Stimulated activated effector memory CD8-positive, alpha-beta T cell treated with anti-CD3 and anti-CD28 coated beads, Interleukin-12 subunit alpha, Interleukin-12 subunit beta, amount 100 ng/mL, for 72 hours (primary cell): ENCODE measurements at regions not wholly inside any gene's neighbourhood (a gene's known extent, or its start where the extent isn't known, plus 50 kb on each side); places are given as distances from the start of the nearest gene placed in this dataset.
"Not testable (repeated sequence)": the region's sequence is repeated elsewhere in the genome, so short reads cannot be mapped to it uniquely, and the experiment has no call there.

ENCODE experiments used
- ATAC-seq: fragments of 150-1000 bp; cut with Tn5 transposase; 2 replicates; pipeline ENCODE4 v1.10.0; 2021
- DNase-seq, 2 donors: peaks; one replicate each; pipeline ENCODE4 v3.0.0; 2021 to 2022; ENCODE audit warnings: low spot score in 2 of 2
- H3K27ac Mint-ChIP-seq: one replicate; pipeline ENCODE4 v1.8.0; 2022; ENCODE audit warnings: mild to moderate bottlenecking, mixed read lengths
- H3K36me3 Mint-ChIP-seq: one replicate; pipeline ENCODE4 v1.8.0; 2022; ENCODE audit warnings: mild to moderate bottlenecking, mixed read lengths
- H3K4me1 Mint-ChIP-seq: one replicate; pipeline ENCODE4 v1.8.0; 2022; ENCODE audit warnings: mixed read lengths
- H3K4me3 Mint-ChIP-seq: one replicate; pipeline ENCODE4 v1.8.0; 2022; ENCODE audit warnings: mild to moderate bottlenecking, mixed read lengths
- H3K9me3 Mint-ChIP-seq: one replicate; pipeline ENCODE4 v1.8.0; 2022; ENCODE audit warnings: mixed read lengths

- DNase-seq (no peak), ATAC-seq (no peak)
- Mint-ChIP-seq H3K4me1 (no peaks in the 10 kb centered on the region), H3K27ac (no peak overlapping the region), H3K4me3 (no peak overlapping the region), H3K36me3 (no peaks in the 10 kb centered on the region), H3K9me3 (no peaks in the 10 kb centered on the region)
These were observed 600.4 kb downstream of the RFPL4B start for GRCh38 chr6:112947507-112947906.

DNA sequence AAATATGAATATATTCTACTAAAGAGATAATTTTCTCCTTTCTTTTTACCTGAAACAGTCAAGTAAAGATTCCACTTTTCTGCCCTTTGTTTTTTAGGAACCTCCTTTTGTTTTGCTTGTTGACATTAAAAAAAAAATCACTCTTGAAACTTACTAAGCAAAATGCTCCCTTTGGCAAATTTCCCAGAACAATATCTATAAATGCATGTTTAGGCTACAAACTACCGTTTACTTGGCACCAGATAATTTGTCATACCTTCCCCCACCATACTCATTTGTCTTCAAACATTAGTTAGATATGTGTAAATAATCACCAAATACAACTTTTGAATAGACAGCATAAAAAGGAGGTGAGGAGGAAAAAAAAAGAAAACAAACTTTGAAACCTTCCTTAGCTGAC, 604.7 kb downstream of the RFPL4B start:
- no peaks in the 10 kb centered on the region for H3K4me1 Mint-ChIP-seq
- H3K9me3 Mint-ChIP-seq = peaks cover 5% of the 10 kb centered on the region
- H3K27ac Mint-ChIP-seq = no peak overlapping the region
- no peaks in the 10 kb centered on the region for H3K36me3 Mint-ChIP-seq
- DNase-seq = no peak
- ATAC-seq = no peak
- H3K4me3 Mint-ChIP-seq = no peak overlapping the region

GRCh38 chr6:112955743-112956142, 608.6 kb downstream of the RFPL4B start:
- H3K4me3 Mint-ChIP-seq, H3K4me1 Mint-ChIP-seq, H3K27ac Mint-ChIP-seq, ATAC-seq, H3K36me3 Mint-ChIP-seq, DNase-seq: not testable (repeated sequence)
- H3K9me3 Mint-ChIP-seq = peaks cover 10% of the 10 kb centered on the region

DNA sequence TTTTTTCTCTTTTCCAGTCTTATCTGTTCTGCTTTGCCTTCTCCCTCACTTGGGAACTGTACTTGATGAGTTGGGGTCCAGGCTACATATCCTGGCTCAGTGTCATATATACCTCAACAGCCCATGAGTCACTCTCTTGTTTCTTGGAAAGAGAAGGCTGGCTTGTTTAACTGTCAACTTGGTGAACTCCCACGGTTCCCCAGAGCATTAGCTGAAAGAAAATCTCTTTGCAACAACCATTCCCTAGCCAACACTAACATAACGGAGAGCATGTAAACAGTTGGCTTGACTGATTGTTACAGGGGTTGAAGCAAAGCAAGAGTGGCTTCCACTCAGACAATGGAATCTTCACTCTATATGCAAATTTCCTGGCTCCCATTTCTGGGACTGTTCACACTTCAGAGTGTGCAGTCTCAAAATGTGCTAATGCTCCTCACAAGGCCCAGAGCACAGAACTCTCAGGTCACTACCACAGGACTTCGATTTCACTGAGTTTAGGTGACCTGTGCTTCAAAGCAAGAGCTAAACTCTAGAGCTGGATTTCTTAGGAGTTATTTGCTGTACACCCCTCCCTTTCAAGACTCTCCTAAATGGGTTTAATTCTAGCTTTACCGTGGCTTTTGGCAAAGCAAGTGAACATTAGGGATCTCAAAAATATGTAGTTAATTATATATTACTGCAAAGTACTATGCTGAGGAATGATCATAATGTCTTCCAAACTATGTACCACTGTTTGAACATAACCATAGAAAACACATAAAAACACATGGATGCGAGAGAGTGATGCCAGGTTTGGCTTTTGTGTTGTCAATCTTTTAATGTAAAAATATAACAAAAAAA, 609.8 kb downstream of the RFPL4B start:
- no peak for DNase-seq
- ATAC-seq = no peak
- no peaks in the 10 kb centered on the region for H3K4me1 Mint-ChIP-seq
- H3K4me3 Mint-ChIP-seq = no peak overlapping the region
- peaks cover 11% of the 10 kb centered on the region for H3K9me3 Mint-ChIP-seq
- no peaks in the 10 kb centered on the region for H3K36me3 Mint-ChIP-seq
- H3K27ac Mint-ChIP-seq = no peak overlapping the region

DNA sequence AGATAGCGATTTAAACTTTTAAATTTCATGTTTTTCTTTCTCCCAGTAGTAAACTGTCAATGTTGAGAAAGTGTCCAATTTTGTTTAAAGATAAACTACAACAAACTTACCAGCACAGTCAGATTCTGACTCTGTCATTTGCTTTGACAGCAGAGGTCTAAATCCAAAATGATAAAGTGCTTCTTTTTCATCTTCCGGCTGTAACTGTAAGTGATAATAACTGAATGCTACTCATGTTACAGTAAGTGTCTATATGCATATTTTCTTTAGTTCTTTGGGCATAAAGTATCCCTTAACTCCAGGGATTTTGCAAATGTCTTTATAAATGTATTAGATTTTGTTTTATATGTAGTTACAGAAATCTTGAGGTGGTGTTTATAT, 610.4 kb downstream of the RFPL4B start:
- H3K9me3 Mint-ChIP-seq = peaks cover 14% of the 10 kb centered on the region
- H3K4me1 Mint-ChIP-seq = no peaks in the 10 kb centered on the region
- no peaks in the 10 kb centered on the region for H3K36me3 Mint-ChIP-seq
- ATAC-seq (no peak), DNase-seq (no peak)
- H3K4me3 Mint-ChIP-seq = no peak overlapping the region
- H3K27ac Mint-ChIP-seq = no peak overlapping the region

- H3K4me1 Mint-ChIP-seq, H3K4me3 Mint-ChIP-seq, ATAC-seq, DNase-seq, H3K36me3 Mint-ChIP-seq, H3K27ac Mint-ChIP-seq: not testable (repeated sequence)
- peaks cover 18% of the 10 kb centered on the region for H3K9me3 Mint-ChIP-seq
These were observed 613.0 kb downstream of the RFPL4B start for GRCh38 chr6:112960130-112960529.

DNA sequence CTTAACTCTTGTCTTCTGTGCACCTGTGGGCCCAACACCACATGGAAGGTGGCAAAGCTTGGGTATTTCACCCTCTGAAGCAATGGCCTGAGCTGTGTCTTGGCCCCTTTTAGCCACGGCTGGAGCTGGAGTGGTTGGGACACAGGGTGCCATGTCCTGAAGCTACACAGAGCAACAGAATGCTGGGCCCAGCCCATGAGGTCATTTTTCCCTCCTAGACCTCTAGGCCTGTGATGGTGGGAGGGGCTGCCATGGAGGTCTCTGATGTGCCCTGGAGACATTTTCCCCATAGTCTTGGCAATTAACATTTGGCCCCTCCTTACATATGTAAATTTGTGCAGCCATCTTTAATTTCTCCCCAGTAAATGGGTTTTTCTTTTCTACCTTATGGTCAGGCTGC, 620.8 kb downstream of the RFPL4B start:
- no peak for ATAC-seq
- no peak overlapping the region for H3K27ac Mint-ChIP-seq
- H3K36me3 Mint-ChIP-seq = no peaks in the 10 kb centered on the region
- H3K9me3 Mint-ChIP-seq = peaks cover 20% of the 10 kb centered on the region
- no peak overlapping the region for H3K4me3 Mint-ChIP-seq
- H3K4me1 Mint-ChIP-seq = no peaks in the 10 kb centered on the region
- no peak for DNase-seq

- ATAC-seq = no peak
- Mint-ChIP-seq H3K4me3 (no peak overlapping the region), H3K27ac (no peak overlapping the region), H3K9me3 (peaks cover 22% of the 10 kb centered on the region), H3K4me1 (no peaks in the 10 kb centered on the region), H3K36me3 (no peaks in the 10 kb centered on the region)
- DNase-seq = no peak
These were observed 624.5 kb downstream of the RFPL4B start for GRCh38 chr6:112971651-112972050.

DNA sequence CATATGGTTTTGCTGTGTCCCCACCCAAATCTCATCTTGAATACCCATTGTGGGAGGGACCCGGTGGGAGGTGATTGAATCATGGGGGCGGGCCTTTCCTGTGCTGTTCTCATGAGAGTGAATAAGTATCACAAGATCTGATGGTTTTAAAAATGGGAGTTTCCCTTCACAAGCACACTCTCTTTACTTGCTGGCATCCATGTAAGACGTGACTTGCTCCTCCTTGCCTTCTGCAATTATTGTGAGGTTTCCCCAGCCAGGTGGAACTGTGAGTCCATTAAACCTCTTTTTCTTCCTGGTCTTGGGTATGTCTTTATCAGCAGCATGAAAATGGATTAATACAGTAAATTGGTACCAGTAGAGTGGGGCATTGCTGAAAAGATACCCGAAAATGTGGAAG, 627.8 kb downstream of the RFPL4B start:
- not testable (repeated sequence) for ATAC-seq, H3K27ac Mint-ChIP-seq, H3K4me3 Mint-ChIP-seq, H3K4me1 Mint-ChIP-seq, H3K36me3 Mint-ChIP-seq, DNase-seq
- H3K9me3 Mint-ChIP-seq = peaks cover 13% of the 10 kb centered on the region

DNA sequence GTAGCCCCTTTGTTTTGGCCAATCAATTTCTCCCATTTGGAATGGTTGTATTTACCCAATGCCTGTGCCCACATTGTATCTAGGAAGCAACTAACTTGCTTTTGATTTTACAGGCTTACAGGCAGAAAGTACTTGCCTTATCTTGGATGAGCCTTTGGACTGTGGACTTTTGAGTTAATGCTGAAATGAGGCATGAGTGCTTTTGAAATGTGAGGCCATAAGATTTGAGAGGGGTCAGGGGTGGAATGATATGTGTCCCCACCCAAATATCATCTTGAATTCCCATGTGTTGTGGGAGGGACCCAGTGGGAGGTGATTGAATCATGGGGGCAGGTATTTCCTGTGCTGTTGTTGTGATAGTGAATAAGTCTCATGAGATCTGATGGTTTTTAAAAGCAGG, 629.4 kb downstream of the RFPL4B start:
- H3K9me3 Mint-ChIP-seq = peaks cover 13% of the 10 kb centered on the region
- H3K4me1 Mint-ChIP-seq, DNase-seq, H3K36me3 Mint-ChIP-seq, ATAC-seq, H3K4me3 Mint-ChIP-seq, H3K27ac Mint-ChIP-seq: not testable (repeated sequence)

DNA sequence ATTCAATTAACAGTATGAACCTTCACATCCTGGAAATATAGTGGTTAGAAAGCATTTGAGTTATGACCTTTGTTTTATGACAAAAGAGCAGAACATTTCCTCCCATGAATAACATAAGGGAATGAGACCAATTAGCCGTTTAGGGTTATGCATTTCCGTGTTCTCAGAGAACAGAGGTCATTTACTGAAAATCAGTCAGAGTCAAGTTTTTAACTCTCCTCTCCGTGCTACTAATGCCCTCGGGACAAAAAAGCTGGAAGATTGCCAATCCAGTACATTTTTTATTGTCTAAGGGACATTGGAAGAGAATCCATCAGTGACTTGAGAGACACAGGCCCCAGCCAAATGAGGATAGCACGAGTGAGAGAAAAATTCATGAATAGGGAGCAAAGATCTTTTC, 632.7 kb downstream of the RFPL4B start:
- Mint-ChIP-seq H3K4me3 (no peak overlapping the region), H3K9me3 (peaks cover 8% of the 10 kb centered on the region), H3K36me3 (no peaks in the 10 kb centered on the region), H3K27ac (no peak overlapping the region), H3K4me1 (no peaks in the 10 kb centered on the region)
- DNase-seq = no peak
- ATAC-seq = no peak

- Mint-ChIP-seq H3K36me3 (no peaks in the 10 kb centered on the region), H3K4me1 (no peaks in the 10 kb centered on the region), H3K9me3 (peaks cover 6% of the 10 kb centered on the region), H3K4me3 (no peak overlapping the region), H3K27ac (no peak overlapping the region)
- ATAC-seq = no peak
- no peak for DNase-seq
These were observed 633.5 kb downstream of the RFPL4B start for GRCh38 chr6:112980676-112981075.

- no peak overlapping the region for H3K27ac Mint-ChIP-seq
- ATAC-seq = no peak
- no peak overlapping the region for H3K4me3 Mint-ChIP-seq
- no peak for DNase-seq
- no peaks in the 10 kb centered on the region for H3K36me3 Mint-ChIP-seq
- peaks cover 6% of the 10 kb centered on the region for H3K9me3 Mint-ChIP-seq
- H3K4me1 Mint-ChIP-seq = no peaks in the 10 kb centered on the region
These were observed 636.7 kb downstream of the RFPL4B start for GRCh38 chr6:112983713-112984261.

- ATAC-seq (no peak), DNase-seq (no peak)
- Mint-ChIP-seq H3K4me1 (no peaks in the 10 kb centered on the region), H3K27ac (no peak overlapping the region), H3K36me3 (no peaks in the 10 kb centered on the region), H3K4me3 (no peak overlapping the region), H3K9me3 (peaks cover 6% of the 10 kb centered on the region)
These were observed 637.8 kb downstream of the RFPL4B start for GRCh38 chr6:112984899-112985298.

GRCh38 chr6:112986321-112986720, 639.2 kb downstream of the RFPL4B start:
- Mint-ChIP-seq H3K27ac (no peak overlapping the region), H3K9me3 (peaks cover 10% of the 10 kb centered on the region), H3K4me3 (no peak overlapping the region), H3K4me1 (no peaks in the 10 kb centered on the region), H3K36me3 (no peaks in the 10 kb centered on the region)
- DNase-seq = no peak
- no peak for ATAC-seq

- no peak overlapping the region for H3K4me3 Mint-ChIP-seq
- ATAC-seq = no peak
These were observed 641.6 kb downstream of the RFPL4B start for GRCh38 chr6:112988748-112989147.

More at GRCh38 chr6:112988748-112989147, 641.6 kb downstream of the RFPL4B start:
- no peak for DNase-seq
- no peaks in the 10 kb centered on the region for H3K36me3 Mint-ChIP-seq
- no peak overlapping the region for H3K27ac Mint-ChIP-seq
- peaks cover 10% of the 10 kb centered on the region for H3K9me3 Mint-ChIP-seq
- no peaks in the 10 kb centered on the region for H3K4me1 Mint-ChIP-seq
